ENCODE measurements at regions not wholly inside any gene's neighbourhood (a gene's known extent, or its start where the extent isn't known, plus 50 kb on each side); places are given as distances from the start of the nearest gene placed in this dataset.

GRCh38 chrX:9180623-9181022 is 146.7 kb upstream of the FAM9B start:
- H3K4me1 ChIP-seq (ENCODE audit: control insufficient read depth in 1 of 2, insufficient read depth in 1 of 2, low read depth in 1 of 2, low read length in 1 of 2) = no peaks in the 10 kb centered on the region
- no peaks in the 10 kb centered on the region for H3K9me3 ChIP-seq
- H3K36me3 ChIP-seq = no peaks in the 10 kb centered on the region
- no peaks in the 10 kb centered on the region for H3K27me3 ChIP-seq
- no peak for TF ChIP-seq CTCF (IDR thresholded peaks at IDR 0.05)
- no peak overlapping the region for H3K4me3 ChIP-seq (ENCODE audit: low read depth in 1 of 2, low read length in 1 of 2)
- H3K27ac ChIP-seq = no peak overlapping the region

GRCh38 chrX:9182041-9182440 is 148.1 kb upstream of the FAM9B start:
- no peak for TF ChIP-seq CTCF (IDR thresholded peaks at IDR 0.05)
- H3K27ac ChIP-seq = no peak overlapping the region
- no peaks in the 10 kb centered on the region for H3K9me3 ChIP-seq
- H3K27me3 ChIP-seq = no peaks in the 10 kb centered on the region
- H3K36me3 ChIP-seq = no peaks in the 10 kb centered on the region
- no peaks in the 10 kb centered on the region for H3K4me1 ChIP-seq (ENCODE audit: control insufficient read depth in 1 of 2, insufficient read depth in 1 of 2, low read depth in 1 of 2, low read length in 1 of 2)
- H3K4me3 ChIP-seq (ENCODE audit: low read depth in 1 of 2, low read length in 1 of 2) = no peak overlapping the region

- Histone ChIP-seq H3K27me3 (no peaks in the 10 kb centered on the region), H3K9me3 (no peaks in the 10 kb centered on the region), H3K36me3 (no peaks in the 10 kb centered on the region), H3K4me1 (ENCODE audit: control insufficient read depth in 1 of 2, insufficient read depth in 1 of 2, low read depth in 1 of 2, low read length in 1 of 2) (no peaks in the 10 kb centered on the region), H3K4me3 (ENCODE audit: low read depth in 1 of 2, low read length in 1 of 2) (no peak overlapping the region), H3K27ac (no peak overlapping the region)
- no peak for TF ChIP-seq CTCF (IDR thresholded peaks at IDR 0.05)
Measured at GRCh38 chrX:9183481-9183880, 149.6 kb upstream of the FAM9B start.

GRCh38 chrX:9184211-9184610 is 150.3 kb upstream of the FAM9B start:
- H3K27me3 ChIP-seq = no peaks in the 10 kb centered on the region
- H3K27ac ChIP-seq = no peak overlapping the region
- TF ChIP-seq CTCF (IDR thresholded peaks at IDR 0.05) = no peak
- no peaks in the 10 kb centered on the region for H3K4me1 ChIP-seq (ENCODE audit: control insufficient read depth in 1 of 2, insufficient read depth in 1 of 2, low read depth in 1 of 2, low read length in 1 of 2)
- H3K36me3 ChIP-seq = no peaks in the 10 kb centered on the region
- H3K9me3 ChIP-seq = no peaks in the 10 kb centered on the region
- H3K4me3 ChIP-seq (ENCODE audit: low read depth in 1 of 2, low read length in 1 of 2) = no peak overlapping the region

GRCh38 chrX:9188117-9188516 is 154.2 kb upstream of the FAM9B start:
- Histone ChIP-seq H3K4me3 (ENCODE audit: low read depth in 1 of 2, low read length in 1 of 2) (no peak overlapping the region), H3K4me1 (ENCODE audit: control insufficient read depth in 1 of 2, insufficient read depth in 1 of 2, low read depth in 1 of 2, low read length in 1 of 2) (no peaks in the 10 kb centered on the region), H3K9me3 (no peaks in the 10 kb centered on the region), H3K27me3 (no peaks in the 10 kb centered on the region), H3K36me3 (no peaks in the 10 kb centered on the region), H3K27ac (no peak overlapping the region)
- TF ChIP-seq CTCF (IDR thresholded peaks at IDR 0.05) = no peak

GRCh38 chrX:9189286-9189685 is 155.4 kb upstream of the FAM9B start:
- H3K27me3 ChIP-seq = no peaks in the 10 kb centered on the region
- H3K27ac ChIP-seq = no peak overlapping the region
- TF ChIP-seq CTCF (IDR thresholded peaks at IDR 0.05) = no peak
- H3K9me3 ChIP-seq = no peaks in the 10 kb centered on the region
- no peak overlapping the region for H3K4me3 ChIP-seq (ENCODE audit: low read depth in 1 of 2, low read length in 1 of 2)
- H3K36me3 ChIP-seq = no peaks in the 10 kb centered on the region
- H3K4me1 ChIP-seq (ENCODE audit: control insufficient read depth in 1 of 2, insufficient read depth in 1 of 2, low read depth in 1 of 2, low read length in 1 of 2) = no peaks in the 10 kb centered on the region

All from neutrophil (primary cell).